ENCODE measurements at regions not wholly inside any gene's neighbourhood (a gene's known extent, or its start where the extent isn't known, plus 50 kb on each side); places are given as distances from the start of the nearest gene placed in this dataset.

- TF ChIP-seq EP300 (IDR thresholded peaks at IDR 0.05) (no peak), CTCF (IDR thresholded peaks at IDR 0.05) (no peak), POLR2AphosphoS5 (IDR thresholded peaks at IDR 0.05) (no peak), POLR2A (IDR thresholded peaks at IDR 0.05) (no peak)
- no peaks in the 10 kb centered on the region for H3K27me3 ChIP-seq
- no peak for DNase-seq (ENCODE audit: low spot score in 2 of 2)
These were observed 484.4 kb upstream of the NR3C2 start for GRCh38 chr4:148926276-148927260.

GRCh38 chr4:148923881-148924280 lies 481.7 kb upstream of the NR3C2 start:
- no peak overlapping the region for H3K4me3 ChIP-seq
- H3K27ac ChIP-seq, result no peak overlapping the region
- no peaks in the 10 kb centered on the region for H3K36me3 ChIP-seq
- no peaks in the 10 kb centered on the region for H3K9me3 ChIP-seq
- TF ChIP-seq POLR2AphosphoS5 (IDR thresholded peaks at IDR 0.05) (no peak), CTCF (IDR thresholded peaks at IDR 0.05) (no peak), POLR2A (IDR thresholded peaks at IDR 0.05) (no peak), EP300 (IDR thresholded peaks at IDR 0.05) (no peak)
- H3K27me3 ChIP-seq, result no peaks in the 10 kb centered on the region
- no peaks in the 10 kb centered on the region for H3K4me1 ChIP-seq
- no peak for DNase-seq (ENCODE audit: low spot score in 2 of 2)

More at GRCh38 chr4:148926276-148927260, 484.4 kb upstream of the NR3C2 start:
- Histone ChIP-seq H3K4me3 (no peak overlapping the region), H3K4me1 (no peaks in the 10 kb centered on the region), H3K9me3 (peaks cover 4% of the 10 kb centered on the region), H3K36me3 (no peaks in the 10 kb centered on the region), H3K27ac (no peak overlapping the region)
- WGBS, result 62% methylated on average over 3 of the region's 3 CpGs

- H3K4me3 ChIP-seq, result no peak overlapping the region
- 95% methylated on average over 1 of the region's 1 CpG for WGBS
- H3K4me1 ChIP-seq, result no peaks in the 10 kb centered on the region
- H3K36me3 ChIP-seq, result no peaks in the 10 kb centered on the region
- no peak overlapping the region for H3K27ac ChIP-seq
- no peak for DNase-seq (ENCODE audit: low spot score in 2 of 2)
- H3K9me3 ChIP-seq, result no peaks in the 10 kb centered on the region
- H3K27me3 ChIP-seq, result no peaks in the 10 kb centered on the region
- TF ChIP-seq EP300 (IDR thresholded peaks at IDR 0.05) (no peak), POLR2A (IDR thresholded peaks at IDR 0.05) (no peak), POLR2AphosphoS5 (IDR thresholded peaks at IDR 0.05) (no peak), CTCF (IDR thresholded peaks at IDR 0.05) (no peak)
These were observed 480.3 kb upstream of the NR3C2 start for GRCh38 chr4:148922497-148922896.

- DNase-seq (ENCODE audit: low spot score in 2 of 2), result no peak
- Histone ChIP-seq H3K27me3 (no peaks in the 10 kb centered on the region), H3K27ac (no peak overlapping the region), H3K4me3 (no peak overlapping the region), H3K9me3 (no peaks in the 10 kb centered on the region), H3K36me3 (no peaks in the 10 kb centered on the region), H3K4me1 (no peaks in the 10 kb centered on the region)
- TF ChIP-seq POLR2AphosphoS5 (IDR thresholded peaks at IDR 0.05) (no peak), EP300 (IDR thresholded peaks at IDR 0.05) (no peak), CTCF (IDR thresholded peaks at IDR 0.05) (no peak), POLR2A (IDR thresholded peaks at IDR 0.05) (no peak)
- 98% methylated on average over 2 of the region's 2 CpGs for WGBS
These were observed 472.5 kb upstream of the NR3C2 start for GRCh38 chr4:148914734-148915133.

GRCh38 chr4:148914301-148914700 lies 472.1 kb upstream of the NR3C2 start:
- 91% methylated on average over 10 of the region's 10 CpGs for WGBS

More at GRCh38 chr4:148914301-148914700, 472.1 kb upstream of the NR3C2 start:
- TF ChIP-seq EP300 (IDR thresholded peaks at IDR 0.05) (no peak), POLR2A (IDR thresholded peaks at IDR 0.05) (no peak), POLR2AphosphoS5 (IDR thresholded peaks at IDR 0.05) (no peak), CTCF (IDR thresholded peaks at IDR 0.05) (no peak)
- Histone ChIP-seq H3K27ac (no peak overlapping the region), H3K36me3 (no peaks in the 10 kb centered on the region), H3K4me3 (no peak overlapping the region), H3K9me3 (no peaks in the 10 kb centered on the region), H3K27me3 (no peaks in the 10 kb centered on the region), H3K4me1 (no peaks in the 10 kb centered on the region)
- no peak for DNase-seq (ENCODE audit: low spot score in 2 of 2)
